KMS-11 (cell line): ENCODE measurements at regions not wholly inside any gene's neighbourhood (a gene's known extent, or its start where the extent isn't known, plus 50 kb on each side); places are given as distances from the start of the nearest gene placed in this dataset.

ENCODE experiments used
- H2AFZ ChIP-seq: fragments of 200-600 bp; sonication (generic); 2 replicates; pipeline ENCODE4 v1.6.1; 2016; ENCODE audit warnings: antibody characterized with exemption, mixed run types, low read depth
- H3K27ac ChIP-seq: fragments of 200-600 bp; sonication (generic); 2 replicates; pipeline ENCODE4 v1.6.1; 2016; ENCODE audit warnings: mild to moderate bottlenecking, mixed run types
- H3K27me3 ChIP-seq: fragments of 200-600 bp; sonication (generic); 2 replicates; pipeline ENCODE4 v1.6.1; 2017; ENCODE audit warnings: mild to moderate bottlenecking, low read depth, mixed run types, moderate library complexity; ENCODE audit not compliant: insufficient read depth
- H3K36me3 ChIP-seq: fragments of 200-600 bp; sonication (generic); 2 replicates; pipeline ENCODE4 v1.6.1; 2017; ENCODE audit warnings: mild to moderate bottlenecking, mixed run types; ENCODE audit not compliant: insufficient read depth
- H3K4me1 ChIP-seq: fragments of 200-600 bp; sonication (generic); 2 replicates; pipeline ENCODE4 v1.6.1; 2016; ENCODE audit warnings: mild to moderate bottlenecking, low read depth, mixed run types; ENCODE audit not compliant: poor library complexity, severe bottlenecking
- H3K4me2 ChIP-seq: fragments of 200-600 bp; sonication (generic); 2 replicates; pipeline ENCODE4 v1.7.0; 2016; ENCODE audit warnings: mild to moderate bottlenecking, mixed run types
- H3K4me3 ChIP-seq: fragments of 200-600 bp; sonication (generic); IDR thresholded peaks from 2 replicates; pipeline ENCODE4 v1.6.1; 2017; ENCODE audit warnings: low read depth, low read length, mixed read lengths; ENCODE audit not compliant: insufficient read depth
- H3K79me2 ChIP-seq: fragments of 200-600 bp; sonication (generic); 2 replicates; pipeline ENCODE4 v1.6.1; 2016; ENCODE audit warnings: low read depth, mixed run types; ENCODE audit not compliant: insufficient read depth
- H3K9ac ChIP-seq: fragments of 200-600 bp; sonication (generic); 2 replicates; pipeline ENCODE4 v1.6.1; 2016; ENCODE audit warnings: mild to moderate bottlenecking, mixed run types
- H4K20me1 ChIP-seq: fragments of 200-600 bp; sonication (generic); 2 replicates; pipeline ENCODE4 v1.6.1; 2016; ENCODE audit warnings: mild to moderate bottlenecking, mixed run types; ENCODE audit not compliant: insufficient read depth
- TF ChIP-seq, protein P1 (sequence below): fragments of 200-600 bp; sonication (generic); conservative IDR thresholded peaks from 2 replicates; pipeline ENCODE4 v1.6.1; 2017; ENCODE audit warnings: low read depth, mild to moderate bottlenecking, antibody characterized with exemption, low read length, moderate library complexity, mixed read lengths

DNA sequence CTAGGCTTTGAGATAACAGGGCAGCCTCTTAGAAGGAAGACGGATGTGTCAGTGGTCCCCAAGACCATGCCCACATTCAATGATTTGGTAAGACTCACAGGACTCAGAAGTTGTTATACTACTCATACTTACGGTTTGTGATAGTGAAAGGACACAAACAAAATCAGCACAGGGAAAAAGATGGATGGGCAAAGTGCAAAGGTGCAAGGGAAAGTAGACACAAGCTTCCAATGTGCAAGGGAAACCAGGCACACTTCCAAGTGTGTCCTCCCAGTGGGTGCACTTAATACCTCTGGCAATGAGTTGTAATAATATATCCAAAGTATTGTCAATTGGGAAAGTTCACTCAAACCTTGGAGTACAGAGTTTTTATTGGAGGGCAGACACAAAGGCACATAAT is 53.8 kb upstream of the VCX start:
- Histone ChIP-seq H3K4me1 (no peaks in the 10 kb centered on the region), H3K79me2 (no peaks in the 10 kb centered on the region), H3K27ac (no peak overlapping the region), H3K27me3 (no peaks in the 10 kb centered on the region), H3K9ac (no peak overlapping the region), H3K4me2 (no peak overlapping the region), H3K4me3 (no peak overlapping the region), H2AFZ (no peak overlapping the region), H4K20me1 (no peaks in the 10 kb centered on the region), H3K36me3 (no peaks in the 10 kb centered on the region)
- TF ChIP-seq, protein P1, sequence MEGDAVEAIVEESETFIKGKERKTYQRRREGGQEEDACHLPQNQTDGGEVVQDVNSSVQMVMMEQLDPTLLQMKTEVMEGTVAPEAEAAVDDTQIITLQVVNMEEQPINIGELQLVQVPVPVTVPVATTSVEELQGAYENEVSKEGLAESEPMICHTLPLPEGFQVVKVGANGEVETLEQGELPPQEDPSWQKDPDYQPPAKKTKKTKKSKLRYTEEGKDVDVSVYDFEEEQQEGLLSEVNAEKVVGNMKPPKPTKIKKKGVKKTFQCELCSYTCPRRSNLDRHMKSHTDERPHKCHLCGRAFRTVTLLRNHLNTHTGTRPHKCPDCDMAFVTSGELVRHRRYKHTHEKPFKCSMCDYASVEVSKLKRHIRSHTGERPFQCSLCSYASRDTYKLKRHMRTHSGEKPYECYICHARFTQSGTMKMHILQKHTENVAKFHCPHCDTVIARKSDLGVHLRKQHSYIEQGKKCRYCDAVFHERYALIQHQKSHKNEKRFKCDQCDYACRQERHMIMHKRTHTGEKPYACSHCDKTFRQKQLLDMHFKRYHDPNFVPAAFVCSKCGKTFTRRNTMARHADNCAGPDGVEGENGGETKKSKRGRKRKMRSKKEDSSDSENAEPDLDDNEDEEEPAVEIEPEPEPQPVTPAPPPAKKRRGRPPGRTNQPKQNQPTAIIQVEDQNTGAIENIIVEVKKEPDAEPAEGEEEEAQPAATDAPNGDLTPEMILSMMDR, result no peak

DNA sequence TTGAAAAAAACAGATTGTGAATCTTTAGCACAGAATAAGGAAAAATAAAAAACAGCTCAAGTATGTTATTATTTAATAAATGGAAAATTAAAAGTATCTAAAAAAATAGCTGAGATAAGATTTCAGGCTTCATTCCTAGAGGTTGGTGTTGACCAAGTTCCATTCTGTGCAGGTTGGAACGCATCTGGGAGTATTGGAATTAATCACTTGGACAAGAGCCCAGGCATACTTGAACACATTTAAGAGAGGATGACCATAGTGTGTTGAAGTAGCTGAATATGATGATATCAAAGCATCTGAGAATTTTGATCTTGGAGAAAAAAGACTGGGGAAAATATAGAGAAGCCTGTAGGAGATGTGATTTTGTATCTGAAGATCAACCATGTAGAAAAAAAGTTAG is 54.6 kb upstream of the VCX start:
- Histone ChIP-seq H3K27me3 (no peaks in the 10 kb centered on the region), H2AFZ (no peak overlapping the region), H3K9ac (no peak overlapping the region), H3K4me3 (no peak overlapping the region), H4K20me1 (no peaks in the 10 kb centered on the region), H3K79me2 (no peaks in the 10 kb centered on the region), H3K36me3 (no peaks in the 10 kb centered on the region), H3K4me2 (no peak overlapping the region), H3K27ac (no peak overlapping the region), H3K4me1 (no peaks in the 10 kb centered on the region)
- TF ChIP-seq, protein P1, result no peak

DNA sequence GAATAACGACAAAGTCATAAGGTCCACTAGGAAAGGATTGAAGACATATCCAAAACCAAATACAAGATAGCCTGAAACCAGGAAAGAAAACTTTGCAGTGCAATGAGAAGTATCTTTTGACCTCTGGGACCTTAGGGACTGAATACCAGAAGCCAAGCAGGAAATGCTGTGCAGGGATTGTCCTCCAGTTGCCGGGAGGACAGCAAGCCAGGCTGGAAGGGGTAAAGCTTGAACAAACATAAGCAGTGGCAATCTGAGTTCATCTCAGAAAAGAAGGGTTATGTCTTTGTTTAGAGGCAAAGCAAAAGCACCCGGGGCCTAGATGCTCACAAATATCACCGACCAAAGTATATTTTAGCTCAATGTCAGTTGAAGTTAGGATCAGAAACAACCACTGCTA is 55.3 kb upstream of the VCX start:
- H3K4me2 ChIP-seq, result no peak overlapping the region
- no peaks in the 10 kb centered on the region for H4K20me1 ChIP-seq
- no peak overlapping the region for H2AFZ ChIP-seq
- H3K27ac ChIP-seq, result no peak overlapping the region
- no peaks in the 10 kb centered on the region for H3K4me1 ChIP-seq
- H3K36me3 ChIP-seq, result no peaks in the 10 kb centered on the region
- TF ChIP-seq, protein P1, result no peak
- H3K4me3 ChIP-seq, result no peak overlapping the region
- no peak overlapping the region for H3K9ac ChIP-seq
- H3K79me2 ChIP-seq, result no peaks in the 10 kb centered on the region
- no peaks in the 10 kb centered on the region for H3K27me3 ChIP-seq

DNA sequence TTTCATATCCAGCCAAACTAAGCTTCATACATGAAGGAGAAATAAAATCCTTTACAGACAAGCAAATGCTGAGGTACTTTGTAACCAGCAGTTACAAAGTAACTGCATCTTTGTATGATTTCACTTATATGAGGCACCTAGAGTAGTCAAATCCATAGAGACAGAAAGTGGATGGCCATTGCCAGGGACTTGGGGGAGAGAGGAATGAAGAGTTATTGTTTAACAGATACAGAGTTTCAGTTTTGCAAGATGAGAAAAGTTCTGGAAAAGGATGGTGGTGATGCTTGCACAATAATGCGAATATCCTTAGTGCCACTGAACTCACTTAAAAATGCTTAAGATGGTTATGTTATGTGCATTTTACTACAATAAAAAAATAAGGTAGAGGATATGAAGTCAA is 58.4 kb upstream of the VCX start:
- Histone ChIP-seq H3K36me3 (no peaks in the 10 kb centered on the region), H3K27me3 (no peaks in the 10 kb centered on the region), H3K79me2 (no peaks in the 10 kb centered on the region), H3K9ac (no peak overlapping the region), H3K4me2 (no peak overlapping the region), H3K4me3 (no peak overlapping the region), H4K20me1 (no peaks in the 10 kb centered on the region), H3K27ac (no peak overlapping the region), H2AFZ (no peak overlapping the region), H3K4me1 (no peaks in the 10 kb centered on the region)
- TF ChIP-seq, protein P1, result no peak

DNA sequence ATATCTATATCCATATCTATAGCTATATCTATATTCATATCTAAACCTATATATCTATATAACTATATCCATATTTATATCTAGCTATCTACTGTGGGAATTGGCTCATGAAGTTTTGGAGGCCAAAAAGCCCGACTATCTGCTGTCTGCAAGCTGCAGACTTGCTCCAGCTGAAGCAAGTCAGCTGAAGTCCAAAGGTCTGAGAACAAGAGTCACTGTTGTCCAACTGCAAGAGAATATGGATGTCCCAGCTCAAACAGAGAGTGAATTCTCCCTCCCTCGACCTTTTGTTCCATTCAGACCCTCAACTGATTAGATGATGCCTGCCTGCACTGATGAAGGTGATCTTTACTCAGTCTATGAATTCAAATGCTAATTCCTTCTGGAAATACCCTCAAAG is 63.3 kb upstream of the VCX start:
- Histone ChIP-seq H3K36me3 (no peaks in the 10 kb centered on the region), H3K9ac (no peak overlapping the region), H4K20me1 (no peaks in the 10 kb centered on the region), H3K27ac (no peak overlapping the region), H3K79me2 (no peaks in the 10 kb centered on the region), H2AFZ (no peak overlapping the region), H3K4me1 (no peaks in the 10 kb centered on the region), H3K27me3 (no peaks in the 10 kb centered on the region), H3K4me2 (no peak overlapping the region), H3K4me3 (no peak overlapping the region)
- TF ChIP-seq, protein P1, result no peak
